Neural progenitor cell (in vitro differentiated cells): ENCODE measurements at regions not wholly inside any gene's neighbourhood (a gene's known extent, or its start where the extent isn't known, plus 50 kb on each side); places are given as distances from the start of the nearest gene placed in this dataset.
"Not testable (repeated sequence)": the region's sequence is repeated elsewhere in the genome, so short reads cannot be mapped to it uniquely, and the experiment has no call there.

ENCODE experiments used
- DNase-seq: peaks from one replicate; pipeline ENCODE4 v3.0.0-alpha.2; 2016; ENCODE audit warnings: low spot score
- H2AFZ ChIP-seq: fragments of 200-600 bp; sonication (generic); replicated peaks from 2 replicates; pipeline ENCODE4 v1.6.1; 2016; ENCODE audit warnings: antibody characterized with exemption
- H3F3A ChIP-seq: fragments of 200-600 bp; sonication (generic); 2 replicates; pipeline ENCODE4 v1.6.1; 2016; ENCODE audit warnings: antibody characterized with exemption, low read depth
- H3K27ac ChIP-seq: fragments of 200-600 bp; sonication (generic); 2 replicates; pipeline ENCODE4 v1.5.1; 2016; ENCODE audit warnings: mild to moderate bottlenecking
- H3K27me3 ChIP-seq: fragments of 200-600 bp; sonication (generic); 2 replicates; pipeline ENCODE4 v1.6.1; 2016; ENCODE audit warnings: mild to moderate bottlenecking, moderate library complexity
- H3K36me3 ChIP-seq: fragments of 200-600 bp; sonication (generic); 2 replicates; pipeline ENCODE4 v1.5.1; 2016
- H3K4me1 ChIP-seq: fragments of 200-600 bp; sonication (generic); 2 replicates; pipeline ENCODE4 v1.6.1; 2016; ENCODE audit warnings: mixed run types
- H3K4me2 ChIP-seq: fragments of 200-600 bp; sonication (generic); 2 replicates; pipeline ENCODE4 v1.6.1; 2016
- H3K4me3 ChIP-seq: fragments of 200-600 bp; sonication (generic); 2 replicates; pipeline ENCODE4 v1.5.1; 2016
- H3K79me2 ChIP-seq: fragments of 200-600 bp; sonication (generic); 2 replicates; pipeline ENCODE4 v1.6.1; 2016; ENCODE audit warnings: low read depth
- H3K9ac ChIP-seq: fragments of 200-600 bp; sonication (generic); 2 replicates; pipeline ENCODE4 v1.6.1; 2016
- H3K9me3 ChIP-seq: fragments of 200-600 bp; sonication (generic); 2 replicates; pipeline ENCODE4 v1.5.1; 2016; ENCODE audit warnings: low read depth
- H4K20me1 ChIP-seq: fragments of 200-600 bp; sonication (generic); 2 replicates; pipeline ENCODE4 v1.6.1; 2016; ENCODE audit warnings: low read depth
- H3K27ac Mint-ChIP-seq: 3 replicates; pipeline ENCODE4 v1.8.0; 2021; ENCODE audit warnings: mixed read lengths
- H3K27me3 Mint-ChIP-seq: 2 replicates; pipeline ENCODE4 v1.8.0; 2022; ENCODE audit warnings: low read depth, mild to moderate bottlenecking, inconsistent platforms, moderate library complexity, mixed read lengths; ENCODE audit not compliant: insufficient read depth
- H3K36me3 Mint-ChIP-seq: 3 replicates; pipeline ENCODE4 v1.8.0; 2021; ENCODE audit warnings: mixed read lengths
- H3K4me1 Mint-ChIP-seq: 3 replicates; pipeline ENCODE4 v1.8.0; 2021; ENCODE audit warnings: mixed read lengths
- H3K4me3 Mint-ChIP-seq: 3 replicates; pipeline ENCODE4 v1.8.0; 2021; ENCODE audit warnings: mild to moderate bottlenecking, moderate library complexity, mixed read lengths
- H3K9me3 Mint-ChIP-seq: 3 replicates; pipeline ENCODE4 v1.8.0; 2020; ENCODE audit warnings: mixed read lengths
- EZH2 ChIP-seq: fragments of 200-600 bp; sonication (generic); IDR thresholded peaks from 2 replicates; pipeline ENCODE4 v1.6.1; 2017; ENCODE audit warnings: antibody characterized with exemption, mild to moderate bottlenecking, moderate library complexity
- EZH2phosphoT487 ChIP-seq: fragments of 200-600 bp; sonication (generic); IDR thresholded peaks from 2 replicates; pipeline ENCODE4 v1.6.1; 2017; ENCODE audit warnings: antibody characterized with exemption
- TF ChIP-seq, protein P1 (sequence below): fragments of 200-600 bp; sonication (generic); IDR thresholded peaks from 2 replicates; pipeline ENCODE4 v1.5.1; 2017; ENCODE audit warnings: antibody characterized with exemption, mild to moderate bottlenecking

DNA sequence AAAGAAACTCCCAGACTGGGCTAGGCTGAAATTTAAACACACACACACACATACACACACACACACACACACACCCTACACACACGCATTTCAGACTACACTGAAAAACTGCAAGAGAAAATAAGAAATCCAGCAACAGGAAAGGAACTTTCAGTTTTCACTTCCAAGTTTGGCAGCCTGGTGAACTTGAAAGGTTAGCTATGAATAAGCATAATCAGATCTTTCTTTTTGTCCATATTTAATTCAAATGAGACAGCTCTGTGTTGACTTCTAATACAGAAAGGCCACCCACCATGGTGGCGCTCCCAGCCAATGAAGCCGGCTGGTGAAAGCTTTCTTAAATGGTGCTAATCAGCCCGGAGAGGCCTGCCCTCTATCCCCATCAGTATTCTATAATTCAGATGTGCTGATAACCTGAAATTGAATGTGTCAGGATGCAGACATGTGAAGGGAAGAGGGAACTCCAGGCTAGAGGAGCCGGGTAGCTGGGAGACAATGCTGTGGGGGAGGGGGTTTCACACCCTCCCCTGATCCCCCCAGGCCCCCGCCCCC is 108.3 kb upstream of the ZNF536 start:
- Mint-ChIP-seq H3K4me3 (no peak overlapping the region), H3K4me1 (peaks cover 41% of the 10 kb centered on the region), H3K27me3 (peaks cover 5% of the 10 kb centered on the region), H3K27ac (peak overlapping the region; percentile 76), H3K9me3 (no peaks in the 10 kb centered on the region), H3K36me3 (peaks cover 3% of the 10 kb centered on the region)
- DNase-seq = no peak
- H2AFZ ChIP-seq = no peak overlapping the region
- no peaks in the 10 kb centered on the region for H3K36me3 ChIP-seq
- peak overlapping the region; percentile 62 for H3K4me2 ChIP-seq
- no peaks in the 10 kb centered on the region for H3K27me3 ChIP-seq
- H3K9ac ChIP-seq = no peak overlapping the region
- H3F3A ChIP-seq = peaks cover 5% of the 10 kb centered on the region
- H3K9me3 ChIP-seq = no peaks in the 10 kb centered on the region
- H3K27ac ChIP-seq = no peak overlapping the region
- no peak overlapping the region for H3K4me3 ChIP-seq
- TF ChIP-seq EZH2phosphoT487 (no peak), EZH2 (no peak)
- TF ChIP-seq, protein P1, sequence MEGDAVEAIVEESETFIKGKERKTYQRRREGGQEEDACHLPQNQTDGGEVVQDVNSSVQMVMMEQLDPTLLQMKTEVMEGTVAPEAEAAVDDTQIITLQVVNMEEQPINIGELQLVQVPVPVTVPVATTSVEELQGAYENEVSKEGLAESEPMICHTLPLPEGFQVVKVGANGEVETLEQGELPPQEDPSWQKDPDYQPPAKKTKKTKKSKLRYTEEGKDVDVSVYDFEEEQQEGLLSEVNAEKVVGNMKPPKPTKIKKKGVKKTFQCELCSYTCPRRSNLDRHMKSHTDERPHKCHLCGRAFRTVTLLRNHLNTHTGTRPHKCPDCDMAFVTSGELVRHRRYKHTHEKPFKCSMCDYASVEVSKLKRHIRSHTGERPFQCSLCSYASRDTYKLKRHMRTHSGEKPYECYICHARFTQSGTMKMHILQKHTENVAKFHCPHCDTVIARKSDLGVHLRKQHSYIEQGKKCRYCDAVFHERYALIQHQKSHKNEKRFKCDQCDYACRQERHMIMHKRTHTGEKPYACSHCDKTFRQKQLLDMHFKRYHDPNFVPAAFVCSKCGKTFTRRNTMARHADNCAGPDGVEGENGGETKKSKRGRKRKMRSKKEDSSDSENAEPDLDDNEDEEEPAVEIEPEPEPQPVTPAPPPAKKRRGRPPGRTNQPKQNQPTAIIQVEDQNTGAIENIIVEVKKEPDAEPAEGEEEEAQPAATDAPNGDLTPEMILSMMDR = no peak
- peaks cover 18% of the 10 kb centered on the region for H3K4me1 ChIP-seq
- H4K20me1 ChIP-seq = no peaks in the 10 kb centered on the region
- H3K79me2 ChIP-seq = no peaks in the 10 kb centered on the region

DNA sequence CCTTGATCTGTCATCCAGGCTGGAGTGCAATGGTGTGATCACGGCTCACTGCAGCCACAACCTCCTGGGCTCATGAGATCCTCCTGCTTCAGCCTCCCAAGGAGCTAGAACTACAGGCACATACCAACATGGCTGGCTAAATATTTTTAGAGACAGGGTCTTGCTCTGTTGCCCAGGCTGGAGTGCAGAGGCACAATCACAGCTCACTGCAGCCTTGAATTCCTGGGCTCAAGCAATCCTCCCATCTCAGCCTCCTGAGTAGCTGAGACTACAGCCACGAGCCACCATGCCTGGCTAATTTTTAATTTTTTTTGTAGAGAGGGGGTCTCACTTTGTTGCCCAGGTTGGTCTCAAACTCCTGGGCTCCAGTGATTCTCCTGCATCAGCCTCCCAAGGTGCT is 106.3 kb upstream of the ZNF536 start:
- H2AFZ ChIP-seq, H3K36me3 Mint-ChIP-seq, H3K36me3 ChIP-seq, H3F3A ChIP-seq, H3K79me2 ChIP-seq, H3K9ac ChIP-seq, H3K27me3 Mint-ChIP-seq, H4K20me1 ChIP-seq, H3K4me3 Mint-ChIP-seq, H3K4me3 ChIP-seq, H3K9me3 Mint-ChIP-seq, H3K27ac Mint-ChIP-seq, H3K9me3 ChIP-seq, H3K4me2 ChIP-seq, H3K27me3 ChIP-seq, DNase-seq, H3K27ac ChIP-seq: not testable (repeated sequence)
- peaks cover 36% of the 10 kb centered on the region for H3K4me1 Mint-ChIP-seq
- peaks cover 18% of the 10 kb centered on the region for H3K4me1 ChIP-seq

DNA sequence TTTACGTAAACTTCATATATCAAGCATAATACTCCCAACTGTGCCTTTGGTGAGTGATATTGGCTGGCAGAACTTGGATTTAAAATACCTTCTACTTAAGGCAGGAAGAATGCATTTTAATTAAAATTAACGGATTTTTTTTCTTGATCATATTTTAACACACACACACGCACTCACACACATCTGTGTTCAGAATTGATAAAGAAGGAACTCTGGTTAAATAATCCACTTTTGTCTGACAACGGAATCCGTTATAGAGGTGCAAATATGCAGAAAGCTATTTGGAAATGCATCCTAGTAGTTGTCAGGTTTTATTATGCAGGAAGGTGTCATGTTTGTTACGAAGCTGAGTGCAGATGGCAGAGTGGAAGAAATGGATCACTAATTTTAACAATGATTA is 105.5 kb upstream of the ZNF536 start:
- no peak overlapping the region for H3K27ac Mint-ChIP-seq
- no peak for DNase-seq
- no peaks in the 10 kb centered on the region for H3K27me3 ChIP-seq
- H3K4me3 Mint-ChIP-seq = no peak overlapping the region
- no peaks in the 10 kb centered on the region for H4K20me1 ChIP-seq
- TF ChIP-seq EZH2phosphoT487 (no peak), EZH2 (no peak)
- TF ChIP-seq, protein P1 = no peak
- no peak overlapping the region for H3K9ac ChIP-seq
- no peak overlapping the region for H3K4me3 ChIP-seq
- peaks cover 18% of the 10 kb centered on the region for H3K4me1 ChIP-seq
- no peaks in the 10 kb centered on the region for H3K9me3 ChIP-seq
- H3K9me3 Mint-ChIP-seq = no peaks in the 10 kb centered on the region
- H3K36me3 ChIP-seq = no peaks in the 10 kb centered on the region
- H3K36me3 Mint-ChIP-seq = no peaks in the 10 kb centered on the region
- peaks cover 36% of the 10 kb centered on the region for H3K4me1 Mint-ChIP-seq
- H3K4me2 ChIP-seq = no peak overlapping the region
- H3F3A ChIP-seq = peaks cover 5% of the 10 kb centered on the region
- H3K27ac ChIP-seq = no peak overlapping the region
- peaks cover 5% of the 10 kb centered on the region for H3K27me3 Mint-ChIP-seq
- no peak overlapping the region for H2AFZ ChIP-seq
- H3K79me2 ChIP-seq = no peaks in the 10 kb centered on the region

DNA sequence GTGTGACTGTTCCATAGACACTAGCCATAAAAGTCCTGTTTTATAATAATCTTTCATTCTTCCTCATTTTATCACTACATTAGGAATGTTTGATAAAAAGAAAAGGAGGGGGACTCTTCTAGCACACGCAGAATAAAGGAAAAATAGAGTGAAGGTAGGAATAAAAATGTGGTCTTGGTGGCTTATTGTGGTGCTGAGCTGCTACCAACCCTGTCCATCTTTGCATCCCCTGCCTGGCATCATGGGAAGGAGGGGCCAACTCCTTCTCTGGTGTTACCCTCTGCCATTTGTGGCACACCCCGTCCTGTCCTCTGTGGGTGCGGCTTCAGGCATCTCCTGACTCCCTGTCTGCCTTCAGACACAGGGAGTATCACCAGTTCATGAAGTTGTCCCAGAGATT is 104.9 kb upstream of the ZNF536 start:
- Histone ChIP-seq H3K27ac (no peak overlapping the region), H2AFZ (no peak overlapping the region), H3K9ac (no peak overlapping the region), H3K9me3 (no peaks in the 10 kb centered on the region), H3K4me2 (no peak overlapping the region), H3K4me1 (peaks cover 18% of the 10 kb centered on the region), H3K36me3 (no peaks in the 10 kb centered on the region), H3F3A (peaks cover 5% of the 10 kb centered on the region), H3K27me3 (no peaks in the 10 kb centered on the region), H4K20me1 (no peaks in the 10 kb centered on the region), H3K4me3 (no peak overlapping the region), H3K79me2 (no peaks in the 10 kb centered on the region)
- Mint-ChIP-seq H3K4me1 (peaks cover 36% of the 10 kb centered on the region), H3K36me3 (no peaks in the 10 kb centered on the region), H3K27ac (no peak overlapping the region), H3K9me3 (peaks cover 2% of the 10 kb centered on the region), H3K4me3 (no peak overlapping the region), H3K27me3 (peaks cover 5% of the 10 kb centered on the region)
- TF ChIP-seq EZH2 = no peak
- TF ChIP-seq EZH2phosphoT487 = no peak
- TF ChIP-seq, protein P1 = no peak
- no peak for DNase-seq
